GM03348 (cell line): ENCODE measurements at regions not wholly inside any gene's neighbourhood (a gene's known extent, or its start where the extent isn't known, plus 50 kb on each side); places are given as distances from the start of the nearest gene placed in this dataset.

ENCODE experiments used
- DNase-seq: peaks from one replicate; pipeline ENCODE4 v3.0.0; 2012; ENCODE audit warnings: low spot score

- no peak for DNase-seq
Observed at GRCh38 chr2:155384555-155385123, 686.1 kb downstream of the KCNJ3 start.

GRCh38 chr2:155382776-155383175 lies 684.3 kb downstream of the KCNJ3 start:
- DNase-seq = no peak

- no peak for DNase-seq
Observed at GRCh38 chr2:155381436-155381835, 682.9 kb downstream of the KCNJ3 start.

GRCh38 chr2:155379494-155379893 lies 681.0 kb downstream of the KCNJ3 start:
- DNase-seq = no peak

GRCh38 chr2:155377931-155378444 lies 679.5 kb downstream of the KCNJ3 start:
- DNase-seq = no peak

DNA sequence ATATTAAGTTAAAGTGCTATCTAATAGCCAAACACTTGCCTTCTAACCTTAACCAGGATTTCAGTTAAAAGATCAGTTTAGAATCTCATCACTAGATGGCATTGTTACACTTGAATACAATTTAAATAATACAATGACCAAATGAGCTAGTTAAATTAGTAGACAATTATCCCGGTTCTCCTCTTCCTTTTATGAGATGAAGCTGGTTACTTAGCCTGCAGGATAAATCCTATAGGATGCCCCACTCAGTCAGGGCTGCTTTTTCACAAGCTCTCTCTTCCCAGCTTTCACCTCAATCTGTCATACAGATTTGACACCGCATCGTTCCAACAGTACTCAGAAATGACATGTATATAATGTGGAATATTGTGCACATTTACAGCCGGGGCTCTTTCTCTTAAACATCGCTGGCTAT lies 678.8 kb downstream of the KCNJ3 start:
- peak; percentile 11 for DNase-seq

DNA sequence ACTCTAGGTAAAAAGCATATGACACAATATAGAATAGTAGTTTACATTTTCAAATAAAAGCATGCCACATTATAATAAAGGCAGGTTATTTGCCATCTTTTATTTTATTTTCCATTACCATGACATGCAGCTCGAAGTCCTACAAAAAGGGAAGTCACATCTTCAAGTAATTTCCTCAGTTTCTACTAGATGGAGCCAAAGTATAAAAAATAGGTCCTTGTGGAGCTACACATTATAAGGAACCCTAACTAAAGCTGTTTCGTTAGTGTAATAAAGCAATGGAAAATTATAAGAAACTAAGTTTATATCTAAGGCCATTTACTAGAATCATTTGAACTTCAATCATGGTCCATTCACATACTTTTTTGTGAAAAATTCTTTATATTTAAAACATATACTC lies 674.5 kb downstream of the KCNJ3 start:
- no peak for DNase-seq

DNA sequence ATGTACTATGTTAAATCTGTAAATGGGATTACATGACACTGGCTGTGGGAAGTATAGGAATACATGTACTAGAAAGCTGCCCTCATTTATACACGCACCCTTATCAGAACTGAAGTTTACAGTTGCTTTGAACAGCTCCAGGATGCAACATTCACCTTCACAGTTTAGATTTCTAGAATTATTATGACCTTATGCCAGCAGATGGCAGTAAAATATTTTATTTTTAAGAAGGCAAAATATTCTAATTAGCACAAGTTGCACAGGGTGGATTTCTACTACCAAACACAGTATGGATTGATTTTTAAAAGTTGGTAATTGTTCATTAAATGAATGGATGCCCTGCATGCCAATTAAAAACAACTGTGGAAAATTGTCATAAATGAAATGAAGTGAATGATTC lies 670.4 kb downstream of the KCNJ3 start:
- peak; percentile 5 for DNase-seq

GRCh38 chr2:155364766-155365165 lies 666.3 kb downstream of the KCNJ3 start:
- no peak for DNase-seq

- no peak for DNase-seq
Observed at GRCh38 chr2:155363349-155363888, 664.9 kb downstream of the KCNJ3 start.

GRCh38 chr2:155357172-155357571 lies 658.7 kb downstream of the KCNJ3 start:
- DNase-seq = no peak

DNA sequence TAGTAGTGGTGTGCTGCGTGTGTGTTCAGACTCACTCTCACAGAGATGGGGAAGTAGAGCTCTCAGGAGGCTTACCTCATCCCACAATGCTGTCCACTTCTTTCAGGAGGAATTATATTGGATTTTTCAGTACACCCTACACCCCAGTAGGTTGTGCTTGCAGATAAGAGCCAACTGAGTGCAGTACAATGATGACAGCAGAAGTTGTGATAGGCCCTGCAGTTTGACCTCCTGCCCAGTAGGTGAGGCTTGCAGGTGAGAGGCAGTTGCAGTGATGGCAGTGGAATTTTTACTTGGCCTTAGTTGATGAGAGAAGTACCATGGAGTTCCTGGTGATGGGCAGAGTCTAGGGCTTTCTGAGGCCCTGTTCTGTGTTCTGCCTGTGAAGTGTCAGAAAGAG lies 657.8 kb downstream of the KCNJ3 start:
- no peak for DNase-seq

DNA sequence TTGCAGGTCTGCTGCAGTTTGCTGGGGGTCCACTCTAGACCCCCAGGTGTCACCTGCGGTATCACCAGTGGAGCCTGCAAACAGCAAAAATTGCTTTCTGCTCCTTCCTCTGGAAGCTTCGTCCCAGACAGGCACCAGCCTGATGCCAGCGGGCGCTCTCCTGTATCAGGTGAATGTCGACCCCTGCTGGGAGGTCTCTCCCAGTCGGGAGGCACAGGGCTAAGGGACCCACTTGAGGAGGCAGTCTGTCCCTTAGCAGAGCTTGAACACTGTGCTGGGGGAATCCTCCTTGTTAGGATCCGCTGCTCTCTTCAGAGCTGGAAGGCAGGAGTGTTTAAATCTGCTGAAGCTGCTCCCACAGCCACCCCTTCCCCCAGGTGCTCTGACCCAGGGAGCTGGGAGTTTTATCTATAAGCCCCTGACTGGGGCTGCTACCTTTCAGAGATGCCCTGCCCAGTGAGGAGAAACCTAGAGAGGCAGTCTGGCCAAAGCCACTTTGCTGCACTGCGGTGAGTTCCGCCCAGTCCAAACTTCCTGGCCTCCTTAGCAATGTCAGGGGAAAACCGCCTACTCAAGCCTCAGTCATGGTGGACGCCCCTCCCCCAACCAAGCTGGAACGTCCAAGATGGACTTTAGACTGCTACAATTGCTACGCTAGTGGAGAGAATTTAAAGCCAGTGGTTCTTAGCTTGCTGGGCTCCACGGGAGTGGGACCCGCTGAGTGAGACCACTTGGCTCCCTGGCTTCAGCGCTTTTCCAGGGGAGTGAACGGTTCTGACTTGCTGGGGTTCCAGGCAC lies 652.5 kb downstream of the KCNJ3 start:
- no peak for DNase-seq

DNA sequence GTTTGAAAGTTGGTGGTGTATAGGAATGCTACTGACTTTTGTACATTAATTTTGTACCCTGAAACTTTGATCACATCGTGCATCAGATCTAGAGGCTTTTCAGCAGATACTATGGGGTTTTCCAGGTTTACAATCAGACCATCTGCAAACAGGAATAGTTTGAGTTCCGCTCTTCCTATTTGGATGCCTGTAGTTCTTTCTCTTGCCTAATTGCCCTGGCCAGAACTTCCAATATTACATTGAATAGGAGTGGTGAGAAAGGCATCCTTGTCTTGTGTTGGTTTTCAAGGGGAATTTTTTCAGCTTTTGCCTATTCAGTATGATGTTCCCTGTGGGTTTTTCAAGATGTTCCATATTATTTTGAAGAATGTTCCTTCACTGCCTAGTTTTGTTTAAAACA lies 633.5 kb downstream of the KCNJ3 start:
- no peak for DNase-seq

- no peak for DNase-seq
Observed at GRCh38 chr2:155320236-155320635, 621.7 kb downstream of the KCNJ3 start.

- DNase-seq = no peak
Observed at GRCh38 chr2:155318710-155319109, 620.2 kb downstream of the KCNJ3 start.

- no peak for DNase-seq
Observed at GRCh38 chr2:155315768-155316167, 617.3 kb downstream of the KCNJ3 start.

GRCh38 chr2:155310589-155310988 lies 612.1 kb downstream of the KCNJ3 start:
- DNase-seq = peak; percentile 15

DNA sequence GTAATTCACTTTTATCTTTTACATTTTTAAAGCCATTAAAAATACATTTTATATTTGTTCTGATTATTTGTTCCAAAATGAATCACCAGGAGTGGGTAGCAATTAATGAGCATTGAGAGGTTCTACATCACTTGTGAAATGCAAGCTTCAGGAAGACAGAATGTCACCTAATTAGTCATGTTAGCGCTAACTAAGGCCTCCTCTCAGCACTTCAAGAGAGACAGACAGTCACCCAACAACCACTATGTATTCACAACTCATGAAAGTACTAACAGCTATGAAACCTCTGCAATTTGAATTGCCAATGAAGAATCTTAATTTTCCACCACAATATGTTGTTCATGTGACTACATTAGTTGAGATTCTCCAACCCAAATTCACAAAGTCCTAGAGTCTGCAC lies 611.0 kb downstream of the KCNJ3 start:
- no peak for DNase-seq

DNA sequence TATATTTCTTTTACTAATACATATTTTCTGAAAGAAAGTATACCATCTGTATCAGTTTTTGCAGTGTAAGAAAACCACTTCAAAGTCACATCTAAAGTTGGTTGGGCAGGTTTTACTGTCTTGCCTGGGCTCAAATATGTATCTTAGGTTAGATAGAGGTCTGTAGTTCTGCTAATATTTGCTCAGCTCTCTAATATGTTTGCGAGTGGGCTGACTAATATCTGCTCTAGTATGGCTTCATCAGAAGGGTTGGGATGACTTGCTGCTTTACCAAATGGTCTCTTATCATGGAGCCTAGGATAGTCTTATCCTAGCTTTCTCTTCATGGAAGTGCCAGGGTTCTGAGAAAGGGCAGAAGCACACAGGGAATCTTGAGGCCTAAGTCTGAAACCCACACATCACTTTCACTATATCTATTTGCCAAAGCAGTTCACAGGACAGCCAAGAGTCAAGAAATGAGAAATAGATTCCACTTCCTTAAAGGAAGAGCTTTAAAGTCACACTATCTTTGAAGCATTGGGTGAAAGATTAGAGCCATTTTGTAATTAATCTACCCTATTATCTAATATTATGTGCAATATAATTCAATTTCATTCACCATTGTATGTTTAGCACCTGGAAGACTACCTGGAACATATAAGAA lies 610.0 kb downstream of the KCNJ3 start:
- no peak for DNase-seq

DNA sequence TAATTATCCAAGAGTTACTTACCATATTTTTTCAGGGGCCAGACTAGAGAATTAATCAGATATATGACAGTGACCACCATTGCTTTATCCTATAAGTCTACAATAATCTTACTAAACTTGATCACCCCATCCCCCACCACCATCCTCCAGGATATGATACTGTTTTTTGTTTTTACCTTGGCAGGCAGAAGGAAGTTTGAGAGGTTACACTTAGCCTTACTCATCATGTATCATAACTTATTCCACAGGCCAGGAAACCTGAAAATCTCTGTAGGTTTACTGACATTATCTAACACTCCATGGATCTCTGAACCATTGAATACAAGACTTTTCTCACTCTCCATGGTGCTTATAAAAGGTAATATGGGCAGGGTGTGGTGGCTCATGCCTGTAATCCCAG lies 602.7 kb downstream of the KCNJ3 start:
- DNase-seq = no peak

DNA sequence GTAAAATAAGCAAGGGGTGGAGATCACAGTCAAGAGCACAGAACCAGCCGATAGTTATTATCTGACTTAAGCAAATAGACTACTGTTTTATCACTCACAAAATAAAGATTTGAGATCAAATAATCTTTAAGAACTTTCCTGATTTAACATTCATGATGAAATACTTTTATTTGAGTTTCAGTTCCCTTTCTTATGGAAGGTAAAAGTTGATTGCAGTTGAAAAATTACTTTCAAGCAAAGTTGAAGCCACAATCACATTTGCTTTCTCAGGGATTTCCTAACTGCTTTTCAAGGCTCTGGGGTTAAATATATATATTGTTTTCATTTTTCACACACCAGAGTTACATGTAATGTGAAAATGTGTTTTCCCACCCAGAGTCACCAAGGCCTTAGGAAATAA lies 599.5 kb downstream of the KCNJ3 start:
- DNase-seq = no peak

DNA sequence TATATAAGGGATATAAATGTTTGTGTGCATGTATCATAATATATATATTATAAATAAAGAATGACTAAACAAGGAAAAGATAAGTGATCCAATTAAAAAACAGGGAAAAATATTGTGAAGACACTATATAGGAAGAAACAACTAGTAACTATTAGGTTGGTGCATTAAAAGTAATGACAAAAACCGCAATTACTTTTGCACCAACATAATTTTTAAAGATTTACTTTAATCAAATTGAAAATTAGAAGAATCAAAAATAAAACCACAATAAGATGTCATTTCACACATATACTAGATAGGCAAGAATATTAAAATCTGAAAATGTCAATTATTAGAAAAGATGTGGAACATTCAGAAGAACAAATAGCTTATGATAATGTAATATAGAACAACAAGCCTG lies 595.9 kb downstream of the KCNJ3 start:
- no peak for DNase-seq
